C4-2B (cell line): ENCODE measurements at regions not wholly inside any gene's neighbourhood (a gene's known extent, or its start where the extent isn't known, plus 50 kb on each side); places are given as distances from the start of the nearest gene placed in this dataset.

Experiments used
- ZFX ChIP-seq: fragments of 450-650 bp; IDR thresholded peaks from 2 replicates; pipeline ENCODE4 v1.6.1; 2017
- TF ChIP-seq, protein P1 (sequence below): fragments of 450-650 bp; conservative IDR thresholded peaks from 2 replicates; pipeline ENCODE4 v1.5.1; 2017; ENCODE audit warnings: mild to moderate bottlenecking

DNA sequence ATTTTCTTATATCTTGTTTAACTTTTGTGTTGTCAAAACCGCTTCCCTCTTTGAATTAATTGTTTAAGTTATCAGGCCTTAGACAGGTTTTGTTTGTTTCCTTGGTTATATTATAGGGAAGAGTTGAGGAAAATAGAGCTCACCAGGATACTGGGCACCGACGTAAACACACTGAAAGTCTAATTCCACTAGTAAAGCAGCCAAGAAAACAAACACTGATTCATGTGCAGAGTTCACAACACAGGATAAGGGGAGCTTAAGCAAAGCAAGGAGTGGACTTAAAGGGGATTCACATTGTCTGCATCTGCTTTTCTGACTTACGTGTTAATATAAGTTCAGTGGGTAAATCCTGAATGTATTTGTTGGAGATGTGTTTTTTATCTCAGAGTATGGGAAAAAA is 139.0 kb upstream of the CDH6 start:
- TF ChIP-seq, protein P1, sequence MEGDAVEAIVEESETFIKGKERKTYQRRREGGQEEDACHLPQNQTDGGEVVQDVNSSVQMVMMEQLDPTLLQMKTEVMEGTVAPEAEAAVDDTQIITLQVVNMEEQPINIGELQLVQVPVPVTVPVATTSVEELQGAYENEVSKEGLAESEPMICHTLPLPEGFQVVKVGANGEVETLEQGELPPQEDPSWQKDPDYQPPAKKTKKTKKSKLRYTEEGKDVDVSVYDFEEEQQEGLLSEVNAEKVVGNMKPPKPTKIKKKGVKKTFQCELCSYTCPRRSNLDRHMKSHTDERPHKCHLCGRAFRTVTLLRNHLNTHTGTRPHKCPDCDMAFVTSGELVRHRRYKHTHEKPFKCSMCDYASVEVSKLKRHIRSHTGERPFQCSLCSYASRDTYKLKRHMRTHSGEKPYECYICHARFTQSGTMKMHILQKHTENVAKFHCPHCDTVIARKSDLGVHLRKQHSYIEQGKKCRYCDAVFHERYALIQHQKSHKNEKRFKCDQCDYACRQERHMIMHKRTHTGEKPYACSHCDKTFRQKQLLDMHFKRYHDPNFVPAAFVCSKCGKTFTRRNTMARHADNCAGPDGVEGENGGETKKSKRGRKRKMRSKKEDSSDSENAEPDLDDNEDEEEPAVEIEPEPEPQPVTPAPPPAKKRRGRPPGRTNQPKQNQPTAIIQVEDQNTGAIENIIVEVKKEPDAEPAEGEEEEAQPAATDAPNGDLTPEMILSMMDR, result no peak
- no peak for TF ChIP-seq ZFX
